ENCODE measurements at regions not wholly inside any gene's neighbourhood (a gene's known extent, or its start where the extent isn't known, plus 50 kb on each side); places are given as distances from the start of the nearest gene placed in this dataset.
"Not testable (repeated sequence)": the region's sequence is repeated elsewhere in the genome, so short reads cannot be mapped to it uniquely, and the experiment has no call there.

- DNase-seq = no peak
Measured at GRCh38 chr20:48398506-48399449, 429.0 kb downstream of the PREX1 start.

DNA sequence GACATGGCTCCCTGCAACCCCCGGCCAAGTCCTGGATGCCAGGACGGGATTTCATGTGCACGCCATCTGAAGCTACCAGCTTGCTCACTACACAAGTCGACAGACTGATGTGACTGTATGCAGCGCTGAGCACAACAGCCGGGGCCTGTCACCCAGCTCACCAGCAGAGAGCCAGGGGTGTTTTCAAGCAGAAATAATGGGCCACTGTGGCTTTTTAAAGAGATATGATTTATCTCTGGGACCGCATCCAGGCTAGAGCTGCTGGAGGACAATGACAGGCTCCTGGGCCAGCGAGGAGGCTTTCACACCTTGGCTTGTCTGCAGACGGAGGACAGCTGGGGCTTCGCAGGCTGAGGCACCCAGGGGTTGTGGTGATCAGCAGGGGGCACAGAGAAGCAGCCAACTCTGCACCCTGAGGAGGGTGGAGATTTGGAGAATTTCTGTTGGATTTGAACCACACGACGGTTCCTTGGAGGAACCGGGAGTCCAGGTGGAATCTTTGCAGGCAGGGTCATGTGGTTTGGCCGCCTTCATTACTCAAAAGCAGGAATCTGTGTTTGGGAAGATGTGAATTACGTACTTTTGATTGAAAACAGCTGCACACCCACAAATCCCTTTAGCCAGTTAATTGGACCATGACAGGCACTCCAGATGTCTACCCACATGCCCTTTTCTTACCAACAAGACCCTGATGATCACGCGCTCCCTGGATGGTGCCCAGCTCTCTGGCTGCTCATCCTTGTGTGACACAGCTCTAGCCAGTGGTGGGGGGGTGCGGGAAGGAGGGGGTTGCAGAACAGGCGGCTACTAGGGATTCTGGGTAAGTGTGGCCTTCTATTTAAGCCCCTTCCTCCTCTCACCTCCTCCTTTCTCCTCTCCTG is 430.6 kb downstream of the PREX1 start:
- not testable (repeated sequence) for DNase-seq

- no peak for DNase-seq
Measured at GRCh38 chr20:48395816-48396546, 431.8 kb downstream of the PREX1 start.

DNA sequence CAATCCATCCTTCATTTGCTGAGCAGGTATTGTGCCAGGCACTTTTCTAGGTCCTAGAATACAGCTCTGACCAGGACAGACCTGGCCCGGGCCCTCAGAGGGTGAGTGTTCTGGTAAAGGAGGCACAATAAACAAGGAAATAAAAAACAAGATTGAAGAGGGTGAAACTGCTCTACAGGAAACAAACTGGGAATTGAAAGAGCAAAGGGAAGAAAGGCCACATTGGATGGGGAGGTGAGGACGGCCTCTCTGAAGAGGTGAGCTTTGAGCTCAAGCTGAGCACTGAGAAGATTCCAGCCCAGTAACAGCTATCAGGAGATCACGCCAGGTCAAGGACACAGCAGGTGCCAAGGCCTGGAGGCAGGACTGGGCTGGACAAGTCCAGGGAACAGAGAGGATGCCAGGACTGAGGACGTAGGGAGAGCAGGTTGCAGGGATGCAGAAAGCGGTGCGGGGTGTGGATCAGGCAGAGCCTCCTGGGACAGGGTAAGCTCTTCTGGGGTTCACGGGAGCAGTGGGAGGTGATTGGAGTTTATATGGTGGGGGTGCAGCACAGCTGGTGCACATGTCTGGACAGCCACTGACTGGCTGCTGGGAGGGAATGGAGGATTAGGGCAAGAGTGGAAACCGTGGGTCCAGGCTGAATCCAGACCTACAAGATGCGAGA is 433.3 kb downstream of the PREX1 start:
- no peak for DNase-seq

DNA sequence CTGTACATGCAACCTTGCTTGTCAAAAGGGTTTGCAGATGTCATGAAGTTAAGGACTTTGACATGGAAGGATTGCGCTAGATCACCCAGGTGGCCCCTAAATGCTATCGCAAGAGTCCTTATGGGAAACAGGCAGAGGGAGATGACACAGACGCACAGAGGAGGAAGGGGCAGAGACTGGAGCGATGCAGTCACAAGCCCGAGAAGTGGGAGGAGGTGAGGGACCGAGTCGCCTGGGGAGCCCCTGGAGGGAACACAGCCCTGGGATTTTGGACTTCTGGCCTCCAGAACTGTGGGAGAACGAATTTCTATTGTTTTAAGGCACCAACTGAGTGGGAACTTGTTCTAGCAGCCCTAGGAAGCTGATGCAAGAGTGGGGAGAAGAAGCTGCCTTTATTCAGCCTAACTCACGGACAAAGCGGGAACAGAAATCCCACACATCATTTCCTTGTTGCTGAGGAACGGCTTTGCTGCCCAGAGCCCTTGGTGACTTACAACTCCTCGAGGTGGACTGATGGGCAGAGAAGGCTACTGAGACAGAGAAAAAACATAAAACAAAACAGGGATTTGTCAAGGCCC is 434.0 kb downstream of the PREX1 start:
- DNase-seq = no peak

GRCh38 chr20:48393311-48393685 is 434.5 kb downstream of the PREX1 start:
- DNase-seq = no peak

DNA sequence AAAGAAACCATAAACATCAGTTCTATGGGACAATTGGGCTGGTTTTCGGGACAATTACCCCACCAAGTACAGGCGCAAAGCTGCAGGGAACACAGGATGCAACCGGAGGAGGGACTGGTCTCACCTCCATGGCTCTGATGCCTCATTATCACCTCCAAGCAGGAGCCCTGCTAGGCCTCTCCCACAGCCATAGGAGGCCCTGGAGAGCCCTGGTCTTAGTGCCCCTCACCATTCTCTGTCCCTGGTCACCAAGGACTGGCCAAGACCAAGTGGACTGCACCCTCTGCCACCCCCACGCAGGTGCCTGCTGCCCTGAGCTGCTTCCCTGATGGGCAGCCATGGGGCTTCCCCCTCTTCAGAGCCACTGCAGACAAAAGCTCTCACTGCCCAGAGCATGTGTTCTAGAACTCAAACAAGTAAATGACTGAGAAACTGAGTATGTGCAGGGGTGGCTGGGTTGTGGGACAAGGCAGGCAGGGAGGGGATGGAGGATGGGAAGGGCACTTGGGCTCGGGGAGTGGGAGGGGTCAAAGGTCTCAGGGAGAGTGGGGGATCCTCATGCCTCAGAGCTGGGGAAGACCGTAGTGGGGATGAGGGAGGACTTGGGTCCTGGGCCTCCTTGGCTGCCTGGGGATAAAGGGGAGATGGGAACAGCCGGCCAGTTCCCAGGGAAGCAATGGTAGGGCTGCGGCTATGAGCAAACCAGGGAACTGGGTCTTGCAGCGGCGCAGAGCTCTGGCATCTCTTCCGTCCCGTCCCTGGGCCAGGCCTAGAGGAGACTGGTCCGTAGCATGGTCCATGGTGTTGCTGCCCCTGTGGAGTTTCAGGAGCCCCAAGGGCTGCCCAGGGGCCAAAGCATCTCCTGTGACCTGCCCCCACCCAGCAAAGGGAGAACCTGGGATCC is 435.1 kb downstream of the PREX1 start:
- no peak for DNase-seq

DNA sequence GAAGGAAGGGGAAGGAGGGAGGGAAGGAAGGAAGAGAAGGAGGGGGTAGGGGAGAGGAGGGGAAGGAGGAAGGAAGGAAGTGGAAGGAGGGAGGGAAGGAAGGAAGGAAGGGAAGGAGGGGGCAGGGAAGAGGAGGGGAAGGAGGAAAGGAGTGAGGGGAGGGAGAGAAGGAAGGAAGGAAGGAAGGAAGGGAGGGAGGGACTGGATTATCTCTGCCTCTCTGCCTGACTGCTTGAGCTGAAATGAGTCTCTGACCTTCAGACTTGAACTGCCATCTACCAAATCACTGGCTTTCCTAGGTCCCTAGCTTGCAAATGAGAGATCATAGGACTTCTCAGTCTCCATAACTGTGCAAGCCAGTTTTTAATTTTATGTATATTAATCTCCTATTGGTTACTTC is 436.8 kb downstream of the PREX1 start:
- DNase-seq = no peak

- no peak for DNase-seq
Measured at GRCh38 chr20:48387675-48388074, 440.1 kb downstream of the PREX1 start.

GRCh38 chr20:48385527-48385926 is 442.3 kb downstream of the PREX1 start:
- no peak for DNase-seq

DNA sequence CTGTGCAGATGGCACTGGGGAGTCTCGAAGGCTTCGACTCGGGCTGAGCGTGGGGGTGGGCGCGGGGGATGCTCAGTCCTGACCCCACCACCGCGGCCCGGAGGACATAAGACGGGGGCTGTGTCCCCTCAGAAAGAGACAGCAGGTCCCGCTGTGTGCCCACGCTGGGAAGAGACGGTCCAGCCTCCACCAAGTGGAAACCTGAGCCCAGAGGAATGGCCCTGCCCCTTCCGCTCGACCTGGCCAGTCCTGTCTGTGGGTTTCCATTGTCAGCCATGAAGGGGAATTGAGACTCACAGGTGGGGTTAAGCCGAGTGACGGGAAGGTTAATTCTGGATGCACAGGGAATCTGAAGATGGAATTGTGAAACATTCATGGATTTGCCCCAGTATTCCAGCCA is 442.7 kb downstream of the PREX1 start:
- no peak for DNase-seq

DNA sequence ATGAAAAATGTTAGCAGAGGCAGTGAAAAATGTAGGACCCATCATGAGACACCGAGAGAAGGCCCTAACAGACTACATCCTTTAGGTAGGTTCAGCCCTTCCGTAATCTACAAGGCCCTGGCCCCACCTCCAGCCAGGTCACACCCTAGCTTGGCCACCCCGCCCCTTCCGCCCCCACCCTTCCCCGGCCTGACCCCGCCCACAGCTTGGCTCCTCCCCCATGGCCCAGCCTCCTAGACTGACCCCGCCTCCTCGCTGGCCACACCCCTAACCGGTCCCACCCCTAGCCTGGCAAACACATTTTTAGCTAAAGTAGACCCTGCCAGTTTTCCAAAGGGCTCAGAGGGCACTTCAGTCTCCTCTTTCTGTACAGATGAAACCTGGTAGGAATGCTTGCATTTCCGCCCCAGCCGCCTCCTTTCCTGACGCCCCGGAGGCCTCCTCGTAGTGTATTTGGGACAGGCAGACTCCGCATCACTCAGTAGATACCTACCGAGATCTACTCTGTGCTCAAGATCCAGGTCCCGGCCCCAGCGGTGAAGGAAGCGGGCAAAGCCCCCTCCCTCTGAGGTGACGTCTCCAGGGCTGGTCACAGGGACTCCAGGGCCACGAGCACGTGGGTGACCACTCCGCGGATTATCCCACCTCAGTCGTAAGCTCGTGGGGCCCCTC is 443.5 kb downstream of the PREX1 start:
- DNase-seq = no peak

- no peak for DNase-seq
Measured at GRCh38 chr20:48383252-48383651, 444.5 kb downstream of the PREX1 start.

GRCh38 chr20:48382304-48382703 is 445.5 kb downstream of the PREX1 start:
- no peak for DNase-seq

DNA sequence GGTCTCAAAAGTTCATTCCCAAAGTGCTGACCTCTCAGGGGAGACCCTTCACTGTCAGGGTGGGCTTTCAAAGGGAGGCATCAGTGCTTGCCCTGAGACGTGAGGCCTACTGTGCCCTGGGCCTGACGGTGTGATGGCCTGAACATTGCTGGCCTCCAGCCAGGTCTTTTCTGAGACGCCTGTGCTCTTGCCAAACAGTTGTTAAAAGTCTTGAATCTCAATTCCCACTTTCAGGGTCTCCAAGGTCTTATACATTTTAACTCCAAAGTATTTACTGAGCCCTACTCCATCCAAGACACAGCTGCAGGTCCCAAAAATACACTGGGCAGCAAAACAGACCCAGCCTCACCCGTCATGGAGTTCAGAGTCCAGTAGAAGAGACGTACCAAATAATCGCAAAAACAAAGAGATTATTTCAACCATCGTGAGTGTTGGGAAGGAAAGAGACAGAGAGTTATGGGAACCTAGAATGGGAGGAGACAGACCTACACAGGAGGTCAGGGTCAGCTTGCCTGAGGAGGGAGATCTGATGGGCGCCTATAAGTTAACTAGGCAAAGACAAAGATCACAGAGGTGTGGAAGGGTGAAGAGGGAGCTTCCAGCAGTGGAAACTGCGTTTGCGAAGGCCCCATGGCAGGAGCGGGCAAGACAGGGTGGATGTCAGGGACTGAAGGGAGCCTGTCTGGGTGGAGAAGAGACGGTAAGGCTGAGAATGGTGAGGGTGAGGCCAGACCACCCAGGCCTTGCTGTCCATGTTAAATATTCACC is 446.3 kb downstream of the PREX1 start:
- no peak for DNase-seq

GRCh38 chr20:48380661-48381060 is 447.1 kb downstream of the PREX1 start:
- no peak for DNase-seq

- no peak for DNase-seq
Measured at GRCh38 chr20:48378976-48379675, 448.7 kb downstream of the PREX1 start.

DNA sequence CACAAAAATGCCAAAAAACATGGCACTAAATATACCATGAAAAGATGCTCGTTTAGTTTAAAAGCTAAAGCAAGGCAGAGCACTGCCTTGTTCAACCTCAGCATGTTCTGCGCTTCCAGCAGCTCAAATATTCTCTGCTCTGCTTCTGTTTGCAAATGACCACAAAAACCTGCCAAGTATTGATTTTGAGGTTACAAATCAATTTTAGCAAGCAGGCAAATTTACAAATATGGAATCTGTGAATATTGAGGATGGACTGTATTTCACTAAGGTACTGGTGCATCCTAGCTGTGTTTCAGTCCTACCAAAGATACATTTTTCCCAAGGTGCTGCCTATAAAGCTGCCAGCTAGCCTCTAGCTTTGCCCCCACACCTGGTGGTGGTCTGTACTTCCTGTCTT is 449.9 kb downstream of the PREX1 start:
- DNase-seq = no peak

GRCh38 chr20:48375804-48376203 is 452.0 kb downstream of the PREX1 start:
- DNase-seq = no peak

All from CD4-positive, alpha-beta T cell treated with Interleukin-4 for 1 hour (primary cell).